ENCODE measurements at regions not wholly inside any gene's neighbourhood (a gene's known extent, or its start where the extent isn't known, plus 50 kb on each side); places are given as distances from the start of the nearest gene placed in this dataset.

DNA sequence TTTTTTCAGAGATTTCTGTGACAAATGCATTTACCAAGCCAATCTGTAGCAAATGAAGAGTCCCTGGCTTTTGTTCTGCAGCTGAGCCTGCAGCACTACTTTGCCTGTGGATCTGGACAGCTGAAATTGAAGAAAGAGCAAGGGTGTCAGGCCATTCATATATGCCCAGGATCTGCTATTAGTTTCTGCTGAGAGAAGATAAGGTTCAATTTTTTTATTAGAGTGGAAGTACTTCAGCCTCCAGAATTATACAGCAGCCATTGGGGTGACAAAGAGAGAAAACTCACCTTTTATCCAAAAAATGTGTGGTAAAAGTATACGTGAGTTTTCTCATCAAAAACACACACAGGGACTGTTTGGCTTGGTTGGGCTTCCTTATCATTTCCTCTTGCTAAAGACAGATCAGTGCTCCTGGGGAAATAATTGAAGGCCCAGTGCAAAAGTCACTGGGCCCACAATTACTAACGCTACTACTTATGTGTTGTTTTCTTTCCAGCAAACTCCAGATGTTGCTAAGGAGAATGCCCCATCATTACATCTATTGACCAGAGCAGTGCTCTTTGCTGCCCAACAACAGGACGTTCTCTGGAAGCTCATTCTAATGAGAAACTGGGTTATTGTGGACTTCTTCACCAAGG lies 138.6 kb downstream of the CEMIP2 start:
- TF ChIP-seq TAF1 (IDR thresholded peaks at IDR 0.05; ENCODE audit: low read depth) (no peak), TEAD4 (IDR thresholded peaks at IDR 0.05) (no peak), NFIC (IDR thresholded peaks at IDR 0.05) (no peak), EP300 (IDR thresholded peaks at IDR 0.05; ENCODE audit: borderline replicate concordance) (no peak), CEBPB (IDR thresholded peaks at IDR 0.05) (no peak), YY1 (IDR thresholded peaks at IDR 0.05; ENCODE audit: low read depth) (no peak), FOXM1 (IDR thresholded peaks at IDR 0.05; ENCODE audit: borderline replicate concordance, low read depth) (no peak)
- TF ChIP-seq, protein P1, sequence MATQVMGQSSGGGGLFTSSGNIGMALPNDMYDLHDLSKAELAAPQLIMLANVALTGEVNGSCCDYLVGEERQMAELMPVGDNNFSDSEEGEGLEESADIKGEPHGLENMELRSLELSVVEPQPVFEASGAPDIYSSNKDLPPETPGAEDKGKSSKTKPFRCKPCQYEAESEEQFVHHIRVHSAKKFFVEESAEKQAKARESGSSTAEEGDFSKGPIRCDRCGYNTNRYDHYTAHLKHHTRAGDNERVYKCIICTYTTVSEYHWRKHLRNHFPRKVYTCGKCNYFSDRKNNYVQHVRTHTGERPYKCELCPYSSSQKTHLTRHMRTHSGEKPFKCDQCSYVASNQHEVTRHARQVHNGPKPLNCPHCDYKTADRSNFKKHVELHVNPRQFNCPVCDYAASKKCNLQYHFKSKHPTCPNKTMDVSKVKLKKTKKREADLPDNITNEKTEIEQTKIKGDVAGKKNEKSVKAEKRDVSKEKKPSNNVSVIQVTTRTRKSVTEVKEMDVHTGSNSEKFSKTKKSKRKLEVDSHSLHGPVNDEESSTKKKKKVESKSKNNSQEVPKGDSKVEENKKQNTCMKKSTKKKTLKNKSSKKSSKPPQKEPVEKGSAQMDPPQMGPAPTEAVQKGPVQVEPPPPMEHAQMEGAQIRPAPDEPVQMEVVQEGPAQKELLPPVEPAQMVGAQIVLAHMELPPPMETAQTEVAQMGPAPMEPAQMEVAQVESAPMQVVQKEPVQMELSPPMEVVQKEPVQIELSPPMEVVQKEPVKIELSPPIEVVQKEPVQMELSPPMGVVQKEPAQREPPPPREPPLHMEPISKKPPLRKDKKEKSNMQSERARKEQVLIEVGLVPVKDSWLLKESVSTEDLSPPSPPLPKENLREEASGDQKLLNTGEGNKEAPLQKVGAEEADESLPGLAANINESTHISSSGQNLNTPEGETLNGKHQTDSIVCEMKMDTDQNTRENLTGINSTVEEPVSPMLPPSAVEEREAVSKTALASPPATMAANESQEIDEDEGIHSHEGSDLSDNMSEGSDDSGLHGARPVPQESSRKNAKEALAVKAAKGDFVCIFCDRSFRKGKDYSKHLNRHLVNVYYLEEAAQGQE (IDR thresholded peaks at IDR 0.05; ENCODE audit: low read depth): no peak
- TF ChIP-seq, protein P2, sequence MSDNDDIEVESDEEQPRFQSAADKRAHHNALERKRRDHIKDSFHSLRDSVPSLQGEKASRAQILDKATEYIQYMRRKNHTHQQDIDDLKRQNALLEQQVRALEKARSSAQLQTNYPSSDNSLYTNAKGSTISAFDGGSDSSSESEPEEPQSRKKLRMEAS (IDR thresholded peaks at IDR 0.05): no peak
- TF ChIP-seq, protein P3, sequence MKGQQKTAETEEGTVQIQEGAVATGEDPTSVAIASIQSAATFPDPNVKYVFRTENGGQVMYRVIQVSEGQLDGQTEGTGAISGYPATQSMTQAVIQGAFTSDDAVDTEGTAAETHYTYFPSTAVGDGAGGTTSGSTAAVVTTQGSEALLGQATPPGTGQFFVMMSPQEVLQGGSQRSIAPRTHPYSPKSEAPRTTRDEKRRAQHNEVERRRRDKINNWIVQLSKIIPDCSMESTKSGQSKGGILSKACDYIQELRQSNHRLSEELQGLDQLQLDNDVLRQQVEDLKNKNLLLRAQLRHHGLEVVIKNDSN (IDR thresholded peaks at IDR 0.05): no peak

Measured in Ishikawa (cell line).